Esophagus mucosa (tissue), 1 donor: ENCODE measurements at regions not wholly inside any gene's neighbourhood (a gene's known extent, or its start where the extent isn't known, plus 50 kb on each side); places are given as distances from the start of the nearest gene placed in this dataset.
A peak's percentile ranks its signal among the peaks of the same experiment; 100 is the strongest.

Experiments used
- ATAC-seq: fragments of 200-7000 bp; cut with Tn5 transposase; one replicate; pipeline ENCODE4 v1.9.1; 2020
- donor health status: DM: yes; HTN: yes; CAD: no.

DNA sequence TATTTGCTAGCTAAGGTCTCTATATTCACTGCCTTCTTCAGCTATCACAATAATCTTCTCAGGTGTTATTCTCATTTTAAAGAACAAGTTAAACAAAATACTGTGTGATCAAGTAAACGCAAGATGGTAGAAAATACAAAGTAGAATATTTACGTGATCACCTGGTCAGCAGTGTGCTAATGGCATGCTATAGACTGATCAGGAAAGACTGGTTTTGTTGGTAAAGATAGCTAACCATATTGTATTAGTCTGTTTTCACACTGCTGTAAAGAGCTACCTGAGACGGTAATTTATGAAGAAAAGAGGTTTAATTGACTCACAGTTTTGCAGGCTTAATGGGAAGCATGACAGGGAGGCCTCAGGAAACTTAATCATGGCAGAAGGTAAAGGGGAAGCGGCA, 50.4 kb downstream of the ZBTB38 start:
- ATAC-seq, result peak; percentile 50

DNA sequence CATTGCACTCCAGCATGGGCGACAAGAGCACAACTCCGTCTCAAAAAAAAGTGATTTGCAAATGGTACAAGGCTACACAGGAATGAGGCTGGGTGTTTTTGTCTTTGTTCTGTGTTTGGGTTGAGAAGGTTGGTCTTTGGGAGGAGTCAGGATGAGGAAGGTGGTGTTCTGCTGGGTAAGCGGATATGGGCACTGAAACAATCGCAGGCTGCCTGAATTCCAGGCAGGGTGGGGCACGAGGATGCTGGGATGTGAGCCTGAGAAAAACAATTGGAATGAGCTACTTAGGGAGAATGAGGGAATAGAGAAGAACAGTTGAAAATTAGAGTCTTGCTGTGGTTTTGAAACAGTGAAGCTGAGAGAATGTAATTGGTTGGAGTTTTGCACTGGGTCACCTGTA, 51.6 kb downstream of the ZBTB38 start:
- ATAC-seq, result peak; percentile 41

DNA sequence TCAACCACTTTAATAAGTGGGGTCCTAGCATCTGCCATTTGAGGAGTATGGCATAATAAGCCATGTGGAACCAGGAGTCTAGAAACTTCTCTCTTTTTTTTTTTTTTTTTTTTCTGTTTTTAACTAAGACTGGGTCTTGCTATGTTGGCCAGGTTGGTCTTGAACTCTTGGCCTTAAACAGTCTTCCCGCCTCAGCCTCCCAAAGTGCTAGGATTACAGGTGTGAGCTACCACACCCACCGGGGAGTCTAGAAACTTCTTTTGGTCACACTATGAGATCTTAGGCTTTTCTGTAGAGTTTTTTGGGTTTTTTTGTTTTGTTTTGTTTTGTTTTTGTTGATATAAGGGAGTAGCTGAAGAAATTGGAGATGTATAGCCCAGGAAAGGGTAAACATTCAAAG, 52.9 kb downstream of the ZBTB38 start:
- ATAC-seq, result no peak

DNA sequence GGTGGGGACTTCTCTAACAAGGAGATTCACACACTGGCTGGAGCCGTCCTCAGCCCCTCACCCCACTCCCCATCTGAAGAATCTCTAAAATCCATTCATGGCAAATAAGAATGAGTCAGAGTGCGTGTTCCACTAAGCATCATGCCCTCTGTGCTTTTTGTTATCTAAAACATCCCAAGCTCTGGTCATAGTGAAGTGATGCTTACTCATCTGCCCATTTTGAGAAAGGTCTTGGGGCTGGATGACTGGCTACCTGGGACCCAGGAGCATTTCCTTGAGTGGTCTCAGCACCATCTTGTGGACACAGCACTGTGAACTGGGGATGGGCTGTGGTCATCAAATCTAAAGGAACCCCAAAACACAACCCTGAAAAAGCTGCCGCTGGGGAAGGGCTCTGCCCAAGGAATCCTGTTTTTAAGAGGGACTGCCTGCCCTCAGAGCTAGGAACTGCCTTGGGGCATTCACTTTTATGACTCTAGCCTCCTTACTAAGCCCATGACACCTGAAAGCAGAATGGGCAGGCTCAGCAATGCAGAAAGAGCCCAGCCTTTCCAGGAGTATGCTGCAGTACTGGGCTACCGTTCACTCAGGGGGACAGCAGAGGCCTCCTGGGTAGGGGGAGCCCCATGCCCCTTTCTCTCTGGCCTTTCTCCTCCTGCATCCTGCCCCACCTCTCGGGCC, 53.5 kb downstream of the ZBTB38 start:
- no peak for ATAC-seq

DNA sequence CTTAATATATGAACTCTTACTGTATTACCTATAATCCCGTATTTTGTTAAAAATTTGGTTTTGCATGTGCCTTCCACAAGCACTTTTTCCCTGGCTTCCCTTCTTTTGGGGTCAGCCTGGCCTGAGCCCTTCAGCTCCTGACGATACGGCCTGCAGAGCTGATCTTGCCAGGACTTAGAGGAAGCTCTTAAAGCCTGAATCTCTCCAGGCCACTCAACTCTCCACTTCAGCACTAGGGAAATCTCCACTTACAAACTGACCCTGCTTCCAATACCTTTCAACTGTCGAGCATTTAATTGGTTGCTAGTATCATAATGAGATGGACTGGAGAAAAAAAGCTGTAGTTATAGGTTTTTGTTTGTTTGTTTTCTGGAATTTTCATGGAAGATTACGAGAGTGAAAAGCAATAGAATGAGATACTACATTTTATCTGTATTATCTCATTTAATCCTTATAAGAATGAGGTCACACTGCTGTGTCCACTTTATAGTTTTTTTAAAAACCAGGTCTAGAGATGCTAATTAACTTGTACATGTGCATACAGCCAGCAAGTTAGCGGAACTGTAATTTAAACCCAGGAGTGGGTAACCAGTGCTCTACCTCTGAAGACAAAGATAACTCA, 54.8 kb downstream of the ZBTB38 start:
- ATAC-seq, result no peak

DNA sequence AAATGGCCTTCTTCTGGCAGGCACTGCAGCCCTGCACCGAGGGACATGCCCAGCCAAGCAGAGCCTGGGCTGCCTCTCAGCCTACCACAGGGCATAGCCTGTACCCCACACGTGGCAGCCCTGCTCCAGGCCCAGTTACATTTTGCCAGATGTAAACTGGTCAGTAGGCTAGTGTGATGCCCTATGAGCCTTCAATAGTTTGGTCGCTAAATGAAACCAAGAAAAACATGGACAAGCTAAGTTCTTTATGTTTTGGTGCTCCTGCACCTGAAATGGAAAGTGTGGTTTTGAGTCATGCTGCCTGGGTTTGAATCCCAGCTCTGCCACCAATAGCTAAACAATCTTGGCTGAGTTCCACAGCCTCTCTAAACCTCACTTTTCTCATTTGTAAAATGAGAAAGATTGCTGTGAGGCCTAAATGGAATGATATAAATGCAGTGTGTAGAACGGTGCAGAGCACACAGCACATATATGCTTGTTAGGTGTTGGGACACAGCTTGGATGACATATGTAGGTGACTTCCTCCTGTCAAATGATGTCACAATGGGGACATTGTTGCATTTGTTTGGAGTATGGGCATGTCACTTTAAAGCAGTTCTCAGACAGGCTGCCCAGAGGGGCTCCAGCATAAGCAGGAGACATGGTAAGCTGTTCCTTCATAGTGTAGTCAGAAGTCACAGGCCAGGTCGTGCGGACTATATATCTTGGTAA, 57.4 kb downstream of the ZBTB38 start:
- ATAC-seq, result peak; percentile 16

DNA sequence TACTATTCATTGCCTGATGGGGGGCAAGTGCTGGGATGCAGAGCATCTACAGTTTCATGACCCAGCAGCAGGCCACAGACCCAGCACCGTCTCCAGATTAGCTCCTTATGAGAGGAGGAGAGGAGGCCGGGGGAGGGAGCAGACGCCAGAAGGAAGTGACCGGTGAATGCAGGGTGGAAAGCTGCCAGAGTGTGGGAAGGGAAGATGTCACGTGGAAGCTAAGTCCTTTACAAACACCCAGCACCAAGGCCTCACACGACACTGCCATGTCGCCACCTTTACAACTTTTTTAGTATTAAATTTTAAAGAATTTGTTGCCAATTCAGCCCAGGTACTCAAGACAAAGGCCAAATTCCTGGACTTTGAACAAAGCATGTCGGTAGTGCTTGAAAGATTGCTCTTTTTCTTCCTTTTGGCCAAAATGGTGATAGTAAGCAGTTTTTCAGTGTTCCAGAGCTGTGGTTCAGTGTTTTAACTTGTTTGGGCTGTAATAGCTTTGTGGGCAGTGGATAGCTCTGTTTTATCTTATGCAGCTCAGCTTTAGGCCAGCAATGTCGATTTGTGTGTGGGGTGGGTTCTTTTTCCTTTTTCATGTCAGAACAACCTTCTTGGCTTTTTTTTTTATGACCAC, 58.2 kb downstream of the ZBTB38 start:
- peak; percentile 48 for ATAC-seq

DNA sequence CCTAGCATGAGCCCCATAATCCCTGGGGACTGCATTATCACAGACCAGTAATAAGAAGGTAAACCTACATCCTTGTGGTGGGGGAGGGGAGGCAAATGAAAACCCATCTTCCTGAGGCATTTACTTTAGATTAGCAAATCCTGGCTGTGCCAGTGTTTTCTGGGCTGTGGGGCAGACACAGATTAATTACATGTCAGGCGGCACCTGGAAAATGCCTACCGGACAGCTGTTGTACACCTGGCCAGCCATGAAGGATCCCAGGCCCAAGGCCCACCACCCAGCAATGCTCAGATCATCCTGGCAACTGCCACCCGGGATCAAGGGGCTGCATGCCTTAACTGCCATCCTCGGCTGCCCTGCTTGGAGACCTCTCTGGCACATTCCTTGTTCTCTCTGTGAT, 59.1 kb upstream of the RASA2 start:
- ATAC-seq, result no peak

DNA sequence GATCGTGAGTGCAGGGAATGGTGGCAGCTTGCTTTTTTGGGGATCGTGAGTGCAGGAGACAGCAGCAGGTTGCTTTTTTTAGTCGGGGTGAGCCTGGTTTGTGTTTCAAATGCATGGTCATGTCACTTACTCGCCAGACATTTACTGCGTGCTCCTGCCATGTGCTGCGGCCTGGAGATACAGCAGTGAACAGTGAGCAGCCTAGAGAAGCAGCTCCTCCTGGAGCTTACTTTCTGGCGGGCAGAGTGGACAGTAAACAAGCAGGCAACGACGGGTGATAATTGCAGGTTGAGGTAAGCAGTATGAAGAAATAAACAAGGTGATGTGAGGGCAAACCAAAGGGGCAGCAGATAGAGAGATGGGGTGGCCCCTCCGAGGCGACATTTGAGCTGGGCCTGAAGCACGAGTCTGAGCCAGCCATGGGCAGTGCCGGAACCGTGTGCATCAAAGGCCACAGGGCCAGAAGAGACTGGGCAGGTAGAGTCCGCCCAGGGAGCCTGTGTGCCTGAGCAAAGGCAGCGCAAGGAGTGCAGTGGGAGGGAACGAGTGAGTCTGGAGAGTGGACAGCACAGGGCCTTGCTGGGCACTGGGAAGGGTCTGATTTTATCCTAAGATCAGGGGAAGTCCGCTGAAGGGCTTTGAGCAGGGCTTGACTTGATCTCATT, 57.3 kb upstream of the RASA2 start:
- ATAC-seq, result no peak

DNA sequence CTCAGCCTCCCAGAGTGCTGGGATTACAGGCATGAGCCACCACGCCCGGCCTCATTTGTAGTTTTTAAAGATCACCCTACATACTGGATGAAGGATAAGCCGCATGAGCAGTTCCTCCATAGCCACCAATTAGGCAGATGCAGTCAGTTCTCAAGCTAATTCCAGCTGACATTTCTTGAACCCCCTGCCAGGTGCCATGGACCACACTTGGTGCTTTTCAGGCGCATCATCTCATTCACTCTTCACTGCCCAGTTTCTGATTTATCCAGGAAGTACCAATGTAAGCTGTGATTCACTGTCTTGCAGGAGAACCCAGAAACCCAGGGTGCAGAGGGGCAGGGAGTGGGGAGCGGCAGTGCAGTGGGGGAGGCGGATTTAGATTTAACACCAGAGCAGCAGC, 56.5 kb upstream of the RASA2 start:
- no peak for ATAC-seq

DNA sequence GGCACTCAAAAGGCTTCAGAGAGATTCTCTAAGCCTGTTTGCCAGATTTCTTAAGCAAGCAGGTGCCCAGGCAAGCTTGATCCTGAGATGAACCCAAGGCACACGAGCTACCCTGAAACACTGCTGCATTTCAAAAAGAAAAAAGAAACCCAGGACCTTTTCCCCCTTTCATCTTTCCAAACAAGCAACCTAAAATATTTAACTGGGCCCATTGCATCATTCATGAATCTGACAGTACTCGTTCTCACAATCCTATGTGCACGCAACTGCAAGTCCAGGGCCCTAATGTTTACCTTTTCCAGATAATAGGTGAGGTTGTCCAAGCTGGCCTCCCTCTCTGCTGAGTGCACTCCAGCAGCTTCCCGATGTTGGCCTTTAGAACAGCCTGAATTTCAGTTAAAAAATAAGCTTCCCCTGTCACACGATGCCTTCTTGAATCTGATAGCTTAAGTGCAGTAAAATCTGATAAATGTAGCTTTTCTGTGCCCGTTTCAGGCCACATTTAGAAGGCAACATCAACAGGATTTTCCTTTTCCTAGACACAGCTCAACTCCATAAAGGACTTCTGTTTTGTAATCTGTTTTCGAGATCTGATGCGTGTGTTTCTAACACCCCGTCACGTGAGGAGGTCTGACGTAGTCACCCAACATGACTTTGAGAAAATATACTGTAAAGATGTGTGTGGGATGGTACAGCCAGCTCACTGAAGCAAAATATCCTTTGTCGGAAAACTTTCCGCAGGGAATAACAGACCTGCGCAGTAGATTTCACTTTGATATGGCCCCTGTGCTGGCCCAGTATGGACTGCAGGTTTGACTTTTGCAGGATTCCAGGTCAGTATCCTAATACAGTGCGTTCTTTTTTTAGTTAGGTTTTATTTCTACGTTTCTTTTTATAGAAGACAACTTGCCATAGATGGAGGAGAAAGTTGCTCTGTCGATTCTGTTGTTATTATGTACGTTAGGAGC, 55.1 kb upstream of the RASA2 start:
- no peak for ATAC-seq

DNA sequence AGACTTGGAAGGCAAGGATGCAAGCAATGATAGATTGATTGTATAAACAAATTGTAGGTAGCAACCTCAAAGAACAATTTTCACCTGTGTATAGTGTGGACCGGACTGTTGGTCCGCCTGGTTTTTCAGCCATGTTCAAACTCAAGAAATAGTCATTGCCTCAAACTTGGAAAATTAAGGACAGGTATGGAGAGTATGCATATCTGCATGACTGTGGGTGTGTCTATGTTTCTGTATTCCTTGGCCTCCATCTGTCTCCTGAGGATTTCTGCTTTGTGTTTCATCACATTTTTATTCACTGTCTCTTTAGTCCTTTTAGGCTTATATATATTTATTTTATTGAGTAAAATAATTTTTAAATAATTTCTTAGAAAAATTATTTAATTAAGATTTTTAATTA, 53.9 kb upstream of the RASA2 start:
- no peak for ATAC-seq

DNA sequence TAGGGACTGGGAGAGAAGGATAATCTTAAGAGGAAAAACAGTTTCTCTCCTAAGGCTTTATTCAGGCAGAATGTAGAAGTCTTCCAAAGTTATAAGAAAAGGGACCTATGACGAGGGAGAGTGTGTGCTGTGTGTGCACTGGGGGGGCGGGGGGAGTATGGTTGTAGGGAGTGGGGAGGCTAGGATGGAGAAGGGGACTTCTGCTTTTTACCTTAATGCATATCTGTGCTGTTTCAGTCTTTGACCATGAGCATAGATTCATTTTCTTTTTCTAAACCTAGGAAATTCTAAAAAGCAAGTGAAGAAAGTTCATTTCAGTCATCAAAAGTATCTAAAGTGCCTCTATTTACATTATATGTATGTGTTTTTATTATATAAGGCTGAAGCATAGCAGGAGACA, 52.6 kb upstream of the RASA2 start:
- no peak for ATAC-seq

DNA sequence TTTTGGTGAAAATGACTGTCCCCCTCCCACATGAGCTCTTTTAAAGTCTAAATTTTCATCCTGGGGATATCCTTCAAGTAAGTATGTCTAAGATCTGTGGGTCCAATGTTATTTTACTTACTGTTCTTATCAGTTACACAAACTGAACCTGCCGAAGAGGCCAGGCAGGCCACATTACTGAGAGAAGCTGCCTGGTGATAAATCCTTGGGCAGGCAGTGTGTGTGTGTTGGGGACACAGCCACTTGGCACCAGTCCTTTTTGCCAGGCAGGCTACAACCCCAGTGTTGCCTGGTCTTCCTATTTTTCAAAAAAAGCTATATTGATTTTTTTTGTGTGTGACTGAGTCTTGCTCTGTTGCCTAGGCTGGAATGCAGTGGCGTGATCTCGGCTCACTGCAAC, 50.6 kb upstream of the RASA2 start:
- no peak for ATAC-seq
